ENCODE measurements at regions not wholly inside any gene's neighbourhood (a gene's known extent, or its start where the extent isn't known, plus 50 kb on each side); places are given as distances from the start of the nearest gene placed in this dataset.
A peak's percentile ranks its signal among the peaks of the same experiment; 100 is the strongest.

DNA sequence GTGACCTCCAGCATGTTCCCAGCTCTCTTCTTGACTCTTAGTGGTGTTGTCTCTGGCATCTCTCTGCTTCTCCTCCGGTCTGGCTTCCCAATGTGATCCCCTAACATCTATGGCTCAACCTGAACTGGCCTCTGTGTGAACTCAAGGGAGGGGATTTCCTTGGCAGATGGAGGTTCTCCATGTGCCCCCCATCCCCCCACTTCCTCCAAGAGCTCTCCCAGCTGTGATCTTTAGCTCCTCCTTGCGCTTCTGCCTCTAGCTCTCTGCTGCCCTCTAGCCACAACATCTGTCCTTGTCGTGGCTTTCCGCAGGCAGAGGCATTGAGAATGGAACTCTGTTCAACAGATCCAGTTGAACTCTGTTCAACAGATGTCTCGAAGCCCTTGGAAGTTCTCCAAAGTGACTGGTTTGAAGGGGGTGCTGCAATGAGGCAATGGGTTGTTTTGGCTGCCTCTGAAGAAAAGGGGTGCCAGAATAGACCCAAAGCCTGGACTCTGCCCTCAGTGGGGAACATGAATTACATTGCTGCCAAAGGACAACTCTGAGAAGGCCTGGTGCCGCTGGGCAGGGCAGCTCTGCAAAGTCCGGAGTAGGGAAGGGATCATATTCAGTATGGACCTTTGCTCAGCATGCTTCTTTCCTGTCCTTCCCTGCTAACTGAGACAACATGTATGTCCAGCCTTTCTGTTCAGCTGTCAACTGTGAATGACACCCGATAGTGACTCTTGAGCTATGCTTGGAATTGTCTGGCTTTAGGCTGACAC, 61.9 kb downstream of the ADM start (continued):
- TF ChIP-seq, protein P1, sequence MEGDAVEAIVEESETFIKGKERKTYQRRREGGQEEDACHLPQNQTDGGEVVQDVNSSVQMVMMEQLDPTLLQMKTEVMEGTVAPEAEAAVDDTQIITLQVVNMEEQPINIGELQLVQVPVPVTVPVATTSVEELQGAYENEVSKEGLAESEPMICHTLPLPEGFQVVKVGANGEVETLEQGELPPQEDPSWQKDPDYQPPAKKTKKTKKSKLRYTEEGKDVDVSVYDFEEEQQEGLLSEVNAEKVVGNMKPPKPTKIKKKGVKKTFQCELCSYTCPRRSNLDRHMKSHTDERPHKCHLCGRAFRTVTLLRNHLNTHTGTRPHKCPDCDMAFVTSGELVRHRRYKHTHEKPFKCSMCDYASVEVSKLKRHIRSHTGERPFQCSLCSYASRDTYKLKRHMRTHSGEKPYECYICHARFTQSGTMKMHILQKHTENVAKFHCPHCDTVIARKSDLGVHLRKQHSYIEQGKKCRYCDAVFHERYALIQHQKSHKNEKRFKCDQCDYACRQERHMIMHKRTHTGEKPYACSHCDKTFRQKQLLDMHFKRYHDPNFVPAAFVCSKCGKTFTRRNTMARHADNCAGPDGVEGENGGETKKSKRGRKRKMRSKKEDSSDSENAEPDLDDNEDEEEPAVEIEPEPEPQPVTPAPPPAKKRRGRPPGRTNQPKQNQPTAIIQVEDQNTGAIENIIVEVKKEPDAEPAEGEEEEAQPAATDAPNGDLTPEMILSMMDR (conservative IDR thresholded peaks at IDR 0.05; ENCODE audit: low read depth, low read length): peak; percentile 94
- TF ChIP-seq MAZ (IDR thresholded peaks at IDR 0.05; ENCODE audit: borderline replicate concordance, low read depth, low read length) (peak; percentile 60; the same call in 1 of the 2 replicates), MXI1 (IDR thresholded peaks at IDR 0.05; ENCODE audit: borderline replicate concordance, low read depth, low read length) (peak; percentile 37; the same call in 1 of the 2 replicates)

All from IMR-90 (cell line).